CD14-positive monocyte (primary cell): ENCODE measurements at regions not wholly inside any gene's neighbourhood (a gene's known extent, or its start where the extent isn't known, plus 50 kb on each side); places are given as distances from the start of the nearest gene placed in this dataset.

Source experiments
- DNase-seq, 3 donors: peaks; one replicate each; pipeline ENCODE4 v3.0.0-alpha.2; 2011 to 2022
- H2AFZ ChIP-seq: 2 replicates; pipeline ENCODE4 v1.6.0; 2012; ENCODE audit warnings: mild to moderate bottlenecking, low read depth, low read length, inconsistent platforms; ENCODE audit not compliant: insufficient read depth, poor library complexity, severe bottlenecking
- H3K27ac ChIP-seq, 2 donors: 1 replicate in 1 of 2; 2 replicates in 1 of 2; pipeline ENCODE4 v1.5.1; 2012 to 2013; ENCODE audit warnings: low read length in 2 of 2, control low read depth in 1 of 2, inconsistent platforms in 1 of 2, low read depth in 1 of 2, mild to moderate bottlenecking in 1 of 2
- H3K27me3 ChIP-seq, 2 donors: one replicate each; pipeline versions ENCODE4 v1.6.0 to v1.6.1; 2011 to 2013; ENCODE audit warnings: low read length in 2 of 2; ENCODE audit not compliant: control insufficient read depth in 2 of 2, insufficient read depth in 2 of 2
- H3K36me3 ChIP-seq, 2 donors: replicated peaks in 1 of 2; 1 replicate in 1 of 2; 2 replicates in 1 of 2; pipeline versions ENCODE4 v1.5.1 to v1.6.1; 2012 to 2013; ENCODE audit warnings: low read length in 2 of 2, control low read depth in 1 of 2, inconsistent platforms in 1 of 2, mild to moderate bottlenecking in 1 of 2; ENCODE audit not compliant: insufficient read depth in 2 of 2, control insufficient read depth in 1 of 2
- H3K4me1 ChIP-seq, 2 donors: 1 replicate in 1 of 2; 2 replicates in 1 of 2; pipeline versions ENCODE4 v1.5.1 to v1.6.1; 2012 to 2013; ENCODE audit warnings: low read length in 2 of 2, control low read depth in 1 of 2, inconsistent platforms in 1 of 2, mild to moderate bottlenecking in 1 of 2, moderate library complexity in 1 of 2; ENCODE audit not compliant: insufficient read depth in 2 of 2, control insufficient read depth in 1 of 2
- H3K4me2 ChIP-seq: replicated peaks from 2 replicates; pipeline ENCODE3; 2012; ENCODE audit warnings: low read length, moderate library complexity, mild to moderate bottlenecking; ENCODE audit not compliant: poor library complexity, severe bottlenecking; ENCODE audit errors: extremely low read depth
- H3K4me3 ChIP-seq, 3 experiments: fragments of 200-600 bp in 1 of 3; sonication (generic) in 1 of 3; replicated peaks in 1 of 3; 1 replicate in 2 of 3; 2 replicates in 1 of 3; pipeline ENCODE4 v1.5.1; 2011 to 2013; ENCODE audit warnings: low read length in 3 of 3, mild to moderate bottlenecking in 3 of 3, control low read depth in 2 of 3, low read depth in 2 of 3, inconsistent platforms in 1 of 3, moderate library complexity in 1 of 3
- H3K79me2 ChIP-seq: 2 replicates; pipeline ENCODE4 v1.6.0; 2012; ENCODE audit warnings: mild to moderate bottlenecking, control low read depth, inconsistent platforms, low read length, moderate library complexity; ENCODE audit not compliant: insufficient read depth
- H3K9ac ChIP-seq: 2 replicates; pipeline ENCODE4 v1.6.0; 2017; ENCODE audit warnings: low read length, mild to moderate bottlenecking; ENCODE audit not compliant: insufficient read depth, poor library complexity, severe bottlenecking
- H3K9me3 ChIP-seq, 2 donors: replicated peaks in 1 of 2; 1 replicate in 1 of 2; 2 replicates in 1 of 2; pipeline versions ENCODE4 v1.5.1 to v1.6.1; 2012 to 2013; ENCODE audit warnings: low read length in 2 of 2, control low read depth in 1 of 2; ENCODE audit not compliant: control insufficient read depth in 1 of 2, insufficient read depth in 1 of 2
- H4K20me1 ChIP-seq: 2 replicates; pipeline ENCODE4 v1.6.0; 2012; ENCODE audit warnings: mild to moderate bottlenecking, low read length, control low read depth, moderate library complexity; ENCODE audit not compliant: insufficient read depth
- H3K27ac Mint-ChIP-seq, 7 donors: one replicate each; pipeline ENCODE4 v1.8.0; 2020; ENCODE audit warnings: mild to moderate bottlenecking in 7 of 7, mixed read lengths in 7 of 7, moderate library complexity in 6 of 7, inconsistent platforms in 2 of 7
- H3K27me3 Mint-ChIP-seq, 3 donors: one replicate each; pipeline ENCODE4 v1.8.0; 2021 to 2022; ENCODE audit warnings: low read depth in 3 of 3, mild to moderate bottlenecking in 3 of 3, mixed read lengths in 3 of 3, moderate library complexity in 3 of 3, inconsistent platforms in 1 of 3
- H3K36me3 Mint-ChIP-seq, 2 donors: one replicate each; pipeline ENCODE4 v1.8.0; 2020; ENCODE audit warnings: mixed read lengths in 2 of 2, inconsistent platforms in 1 of 2, mild to moderate bottlenecking in 1 of 2
- H3K4me1 Mint-ChIP-seq: one replicate; pipeline ENCODE4 v1.8.0; 2020; ENCODE audit warnings: mild to moderate bottlenecking, mixed read lengths
- H3K4me3 Mint-ChIP-seq, 2 donors: one replicate each; pipeline ENCODE4 v1.8.0; 2020; ENCODE audit warnings: mild to moderate bottlenecking in 2 of 2, mixed read lengths in 2 of 2, moderate library complexity in 1 of 2
- H3K9me3 Mint-ChIP-seq, 7 donors: one replicate each; pipeline ENCODE4 v1.8.0; 2020 to 2022; ENCODE audit warnings: mixed read lengths in 7 of 7, mild to moderate bottlenecking in 6 of 7, moderate library complexity in 6 of 7, inconsistent platforms in 2 of 7
- WGBS: methylation state at CpG from one replicate; pipeline ENCODE4 v1.1.5; 2013; ENCODE audit warnings: missing lambda C conversion rate; ENCODE audit not compliant: insufficient coverage; 5-methylcytosine and 5-hydroxymethylcytosine counted together
- intact Hi-C, 2 donors: fragments of 100-400 bp; cut with micrococcal nuclease; formaldehyde crosslinking; loops; one replicate each; pipeline versions ENCODE4 v1.15.0 to v1.15.1; 2023
- TF ChIP-seq, protein P1 (sequence below): fragments of 200-600 bp; IDR thresholded peaks from one replicate; pipeline ENCODE4 v1.8.0; 2022; ENCODE audit warnings: antibody characterized with exemption, mild to moderate bottlenecking

DNA sequence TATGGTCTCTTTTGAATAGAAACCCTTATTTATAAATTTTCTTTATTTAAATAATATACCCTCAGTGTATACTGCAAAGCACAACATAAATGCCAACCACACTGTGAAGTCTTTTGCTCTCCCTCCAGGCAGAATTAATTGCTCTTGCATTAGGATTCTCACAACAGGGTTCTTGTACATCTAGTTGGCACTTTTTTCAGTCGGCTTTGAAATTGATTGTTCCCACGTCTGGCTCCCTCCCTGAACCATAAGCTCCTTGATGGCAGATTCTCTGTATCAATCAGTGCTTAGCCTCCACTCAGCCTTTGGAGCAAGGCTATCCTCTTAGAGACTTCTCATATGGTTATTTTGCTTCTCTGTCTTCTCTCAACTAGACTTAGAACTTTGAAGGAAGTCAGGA is 288.0 kb upstream of the POU3F2 start:
- Histone ChIP-seq H4K20me1 (no peaks in the 10 kb centered on the region), H3K79me2 (no peaks in the 10 kb centered on the region), H3K4me2 (no peak overlapping the region), H3K36me3 (no peaks in the 10 kb centered on the region), H3K9me3 (no peaks in the 10 kb centered on the region), H2AFZ (no peak overlapping the region), H3K27me3 (no peaks in the 10 kb centered on the region), H3K9ac (no peak overlapping the region), H3K4me1 (no peaks in the 10 kb centered on the region), H3K27ac (no peak overlapping the region), H3K4me3 (no peak overlapping the region)
- no peaks in the 10 kb centered on the region for H3K27me3 Mint-ChIP-seq
- H3K36me3 Mint-ChIP-seq = no peaks in the 10 kb centered on the region
- 71% methylated on average over 2 of the region's 2 CpGs for WGBS
- H3K4me3 Mint-ChIP-seq = no peak overlapping the region
- H3K9me3 Mint-ChIP-seq = peaks cover 0 to 2% (median 0%) of the 10 kb centered on the region in 7 donors
- DNase-seq = no peak
- H3K27ac Mint-ChIP-seq = no peak overlapping the region
- TF ChIP-seq, protein P1, sequence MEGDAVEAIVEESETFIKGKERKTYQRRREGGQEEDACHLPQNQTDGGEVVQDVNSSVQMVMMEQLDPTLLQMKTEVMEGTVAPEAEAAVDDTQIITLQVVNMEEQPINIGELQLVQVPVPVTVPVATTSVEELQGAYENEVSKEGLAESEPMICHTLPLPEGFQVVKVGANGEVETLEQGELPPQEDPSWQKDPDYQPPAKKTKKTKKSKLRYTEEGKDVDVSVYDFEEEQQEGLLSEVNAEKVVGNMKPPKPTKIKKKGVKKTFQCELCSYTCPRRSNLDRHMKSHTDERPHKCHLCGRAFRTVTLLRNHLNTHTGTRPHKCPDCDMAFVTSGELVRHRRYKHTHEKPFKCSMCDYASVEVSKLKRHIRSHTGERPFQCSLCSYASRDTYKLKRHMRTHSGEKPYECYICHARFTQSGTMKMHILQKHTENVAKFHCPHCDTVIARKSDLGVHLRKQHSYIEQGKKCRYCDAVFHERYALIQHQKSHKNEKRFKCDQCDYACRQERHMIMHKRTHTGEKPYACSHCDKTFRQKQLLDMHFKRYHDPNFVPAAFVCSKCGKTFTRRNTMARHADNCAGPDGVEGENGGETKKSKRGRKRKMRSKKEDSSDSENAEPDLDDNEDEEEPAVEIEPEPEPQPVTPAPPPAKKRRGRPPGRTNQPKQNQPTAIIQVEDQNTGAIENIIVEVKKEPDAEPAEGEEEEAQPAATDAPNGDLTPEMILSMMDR = no peak
- H3K4me1 Mint-ChIP-seq = no peaks in the 10 kb centered on the region
- intact Hi-C loops = no loop called here

DNA sequence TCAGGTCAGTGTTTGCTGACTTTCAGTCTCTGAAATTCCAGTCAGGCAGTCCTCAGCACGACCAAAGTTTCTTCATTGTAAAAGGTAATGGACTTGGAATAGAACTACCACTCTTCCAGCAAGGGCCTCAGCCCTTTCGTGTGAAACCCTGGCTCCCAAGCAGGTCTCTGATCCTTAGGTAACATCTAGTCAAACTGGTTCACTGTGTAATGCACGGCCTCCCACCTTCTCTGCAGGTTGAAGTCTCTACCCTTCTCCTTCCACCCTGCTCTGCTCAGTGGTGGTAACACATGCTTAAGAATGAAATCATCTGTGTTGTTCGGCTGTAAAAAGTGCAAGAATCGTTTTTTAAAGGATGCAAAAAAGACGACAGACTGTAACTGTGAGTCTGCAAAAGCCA is 287.2 kb upstream of the POU3F2 start:
- Histone ChIP-seq H3K27me3 (no peaks in the 10 kb centered on the region), H3K4me2 (no peak overlapping the region), H4K20me1 (no peaks in the 10 kb centered on the region), H3K27ac (no peak overlapping the region), H3K79me2 (no peaks in the 10 kb centered on the region), H3K4me3 (no peak overlapping the region), H3K9ac (no peak overlapping the region), H3K4me1 (no peaks in the 10 kb centered on the region), H3K9me3 (no peaks in the 10 kb centered on the region), H3K36me3 (no peaks in the 10 kb centered on the region), H2AFZ (no peak overlapping the region)
- DNase-seq = no peak
- WGBS = 78% methylated on average over 2 of the region's 6 CpGs
- Mint-ChIP-seq H3K27ac (no peak overlapping the region), H3K4me3 (no peak overlapping the region), H3K36me3 (no peaks in the 10 kb centered on the region), H3K4me1 (no peaks in the 10 kb centered on the region), H3K9me3 (peaks cover 0 to 3% (median 0%) of the 10 kb centered on the region in 7 donors), H3K27me3 (no peaks in the 10 kb centered on the region)
- TF ChIP-seq, protein P1 = no peak
- intact Hi-C loops = no loop called here
